Pancreas (tissue), 10 donors: ENCODE measurements at regions not wholly inside any gene's neighbourhood (a gene's known extent, or its start where the extent isn't known, plus 50 kb on each side); places are given as distances from the start of the nearest gene placed in this dataset.
"Not testable (repeated sequence)": the region's sequence is repeated elsewhere in the genome, so short reads cannot be mapped to it uniquely, and the experiment has no call there.

Experiments used
- ATAC-seq, 4 donors: fragments of 200-7000 bp; cut with Tn5 transposase; one replicate each; pipeline versions ENCODE4 v1.8.0 to v1.9.1; 2020; ENCODE audit warnings: mild to moderate bottlenecking in 4 of 4, moderate library complexity in 4 of 4
- DNase-seq, 6 donors: peaks; one replicate each; pipeline ENCODE4 v3.0.0-alpha.2; 2020
- FAIRE-seq: peaks from 2 replicates; lab custom pipeline; 2012; peaks lifted over from hg19 to GRCh38; lab: Jason Lieb, UNC
- H3K27ac ChIP-seq, 4 donors: fragments of 200-600 bp; sonication (generic); 1 replicate in 3 of 4; 2 replicates in 1 of 4; pipeline versions ENCODE4 v1.5.0 to v1.8.0; 2020
- H3K27me3 ChIP-seq, 4 donors: fragments of 200-600 bp; one replicate each; pipeline ENCODE4 v1.8.0; 2021
- H3K36me3 ChIP-seq, 3 donors: fragments of 200-600 bp; sonication (generic) in 1 of 3; one replicate each; pipeline versions ENCODE4 v1.5.0 to v1.8.0; 2020 to 2021
- H3K4me1 ChIP-seq, 3 donors: fragments of 200-600 bp; one replicate each; pipeline ENCODE4 v1.8.0; 2021
- H3K4me3 ChIP-seq, 4 donors: fragments of 200-600 bp; sonication (generic) in 2 of 4; one replicate each; pipeline versions ENCODE4 v1.5.0 to v1.8.0; 2020 to 2021
- H3K9me3 ChIP-seq, 4 donors: fragments of 200-600 bp; one replicate each; pipeline ENCODE4 v1.8.0; 2021
- CTCF ChIP-seq, 4 donors: fragments of 200-600 bp; sonication (generic) in 3 of 4; IDR thresholded peaks; one replicate each; pipeline versions ENCODE4 v1.5.0 to v1.8.0; 2021; ENCODE audit warnings: antibody characterized with exemption in 4 of 4
- WGBS, 2 donors: extraction: QIAGEN DNeasy Blood & Tissue Kit; methylation state at CpG; one replicate each; pipeline ENCODE4 v1.1.7; 2013; 5-methylcytosine and 5-hydroxymethylcytosine counted together
- intact Hi-C, 3 donors: fragments of 100-400 bp; cut with DNase I; formaldehyde crosslinking; loops; one replicate each; pipeline versions ENCODE4 v1.11.1 to v1.14.2; 2022
- donor health status: healthy with polysubstance abuse.
- donor health status: DM: no; HTN: no; CAD: no; lungs with moderate emphysema.
- donor health status: DM: no; HTN: no; CAD: no.
- donor health status: control.
- donor health status: control.
- donor health status: Bipolar disorder and iron deficiency.
- donor health status: DM: yes; HTN: yes; CAD: no.
- donor health status: DM: no; HTN: no; CAD: no.
- donor health status: DM: no; HTN: no; CAD: no.
- donor health status: DM: yes; HTN: yes; CAD: no.

DNA sequence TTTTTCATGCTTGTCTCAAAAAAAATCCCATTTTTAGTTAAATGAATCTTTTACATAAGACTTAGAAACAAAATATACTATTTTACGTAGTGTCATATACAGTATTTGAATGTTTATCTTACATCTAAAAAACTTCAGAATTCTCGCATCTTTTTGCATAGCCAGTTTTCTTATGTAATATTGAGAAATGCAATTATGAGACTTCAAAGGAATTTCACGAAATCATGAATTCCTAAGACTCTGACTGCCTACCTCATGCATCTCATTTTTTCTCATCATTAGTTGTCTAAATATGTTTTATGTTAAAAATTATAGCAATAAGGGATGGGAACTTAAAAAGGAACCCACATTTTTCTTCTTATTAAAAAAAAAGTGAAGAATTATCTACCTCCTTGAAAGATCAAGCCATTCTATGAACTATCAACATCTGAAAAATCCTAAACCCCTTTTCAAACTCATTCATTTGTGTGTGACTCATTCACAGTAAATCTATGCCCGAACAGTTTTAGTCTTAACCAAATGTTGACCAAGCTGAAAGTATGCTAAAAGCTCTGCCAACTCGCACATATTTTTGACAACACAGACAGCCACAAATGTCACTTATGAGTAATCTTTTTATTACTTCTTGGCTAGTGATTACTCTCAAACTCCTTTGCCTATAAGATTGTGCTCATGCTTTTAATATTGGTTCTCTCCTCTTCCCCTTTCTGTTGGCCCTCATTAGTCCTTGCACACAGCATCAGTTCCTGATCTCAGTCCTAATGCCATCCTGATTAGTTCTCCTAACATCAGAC, 115.9 kb downstream of the DCLK3 start:
- ATAC-seq (peak; percentile 31 to 60 (median 56)), DNase-seq (no peak), FAIRE-seq (no peak)
- Histone ChIP-seq H3K4me1 (no peaks in the 10 kb centered on the region), H3K27me3 (no peaks in the 10 kb centered on the region), H3K9me3 (no peaks in the 10 kb centered on the region), H3K27ac (no peak overlapping the region), H3K36me3 (no peaks in the 10 kb centered on the region), H3K4me3 (no peak overlapping the region)
- TF ChIP-seq CTCF (IDR thresholded peaks at IDR 0.05) = no peak
- 33 to 45% methylated on average over 5 of the region's 5 CpGs for WGBS, 2 donors
- intact Hi-C loops = no loop called here

DNA sequence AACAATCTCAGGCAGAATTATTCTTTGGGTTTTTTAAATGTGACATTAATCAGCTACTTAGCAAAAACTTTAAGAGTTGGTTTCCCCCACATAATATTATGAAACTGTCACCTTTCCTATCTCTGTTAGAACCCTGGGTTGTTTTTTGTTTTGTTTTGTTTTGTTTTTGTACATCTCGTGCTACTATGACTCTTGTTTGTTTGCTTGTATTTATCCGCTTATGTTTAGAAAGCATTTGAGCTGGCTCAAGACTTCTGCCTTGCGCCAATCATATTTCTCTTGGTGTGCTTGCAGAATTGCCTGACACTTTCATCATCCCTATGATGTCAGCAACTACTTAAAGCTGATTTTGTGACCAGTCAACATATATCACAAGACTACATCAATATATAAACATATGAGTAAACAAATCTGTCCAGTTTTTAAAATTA, 116.9 kb downstream of the DCLK3 start:
- H3K4me1 ChIP-seq = no peaks in the 10 kb centered on the region
- FAIRE-seq (no peak), DNase-seq (no peak), ATAC-seq (no peak)
- no peaks in the 10 kb centered on the region for H3K27me3 ChIP-seq
- no peak overlapping the region for H3K4me3 ChIP-seq
- no peak for TF ChIP-seq CTCF (IDR thresholded peaks at IDR 0.05)
- H3K27ac ChIP-seq = no peak overlapping the region
- 65 to 66% methylated on average over 3 of the region's 3 CpGs for WGBS, 2 donors
- no peaks in the 10 kb centered on the region for H3K9me3 ChIP-seq
- intact Hi-C loops = no loop called here
- no peaks in the 10 kb centered on the region for H3K36me3 ChIP-seq

- FAIRE-seq (no peak), DNase-seq (no peak), ATAC-seq (no peak)
- Histone ChIP-seq H3K36me3 (no peaks in the 10 kb centered on the region), H3K27ac (no peak overlapping the region), H3K4me3 (no peak overlapping the region), H3K27me3 (no peaks in the 10 kb centered on the region), H3K9me3 (no peaks in the 10 kb centered on the region), H3K4me1 (no peaks in the 10 kb centered on the region)
- intact Hi-C loops = no loop called here
- TF ChIP-seq CTCF (IDR thresholded peaks at IDR 0.05) = no peak
- WGBS, 2 donors = 75 to 81% methylated on average over 8 of the region's 8 CpGs
These were observed 121.2 kb downstream of the DCLK3 start for GRCh38 chr3:36643192-36643591.

DNA sequence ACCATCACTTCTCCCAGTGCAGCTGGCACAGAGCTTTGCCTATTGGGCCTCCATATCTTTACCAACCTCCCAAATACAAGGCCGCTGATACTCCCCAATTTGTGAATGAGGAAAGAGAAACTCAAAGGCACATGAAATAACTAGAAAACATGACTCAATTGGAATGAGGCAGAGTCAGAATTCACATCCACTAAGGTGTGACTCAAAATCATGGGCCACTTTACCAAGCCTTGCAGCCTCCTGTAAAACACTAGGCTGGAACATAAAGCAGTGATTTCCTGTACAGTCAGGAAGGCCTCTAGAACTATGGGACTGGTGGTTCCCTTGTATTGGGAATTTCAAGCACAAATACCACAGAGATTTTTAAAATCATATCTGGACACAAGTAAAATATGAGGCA, 128.6 kb downstream of the DCLK3 start:
- Histone ChIP-seq H3K27me3 (no peaks in the 10 kb centered on the region), H3K36me3 (no peaks in the 10 kb centered on the region), H3K4me3 (no peak overlapping the region), H3K27ac (no peak overlapping the region), H3K9me3 (no peaks in the 10 kb centered on the region), H3K4me1 (no peaks in the 10 kb centered on the region)
- intact Hi-C loops = no loop called here
- 70% methylated on average over 1 of the region's 1 CpG for WGBS, 2 donors
- TF ChIP-seq CTCF (IDR thresholded peaks at IDR 0.05) = no peak
- ATAC-seq (no peak), FAIRE-seq (no peak), DNase-seq (no peak)

GRCh38 chr3:36633897-36634296, 130.5 kb downstream of the DCLK3 start:
- H3K4me3 ChIP-seq, intact Hi-C loops, H3K9me3 ChIP-seq, H3K36me3 ChIP-seq, H3K4me1 ChIP-seq, H3K27me3 ChIP-seq, DNase-seq, H3K27ac ChIP-seq, ATAC-seq, FAIRE-seq: not testable (repeated sequence)
- WGBS, 2 donors = 89 to 97% methylated on average over 18 to 39 of the region's 39 CpGs
